ENCODE measurements at regions not wholly inside any gene's neighbourhood (a gene's known extent, or its start where the extent isn't known, plus 50 kb on each side); places are given as distances from the start of the nearest gene placed in this dataset.
A peak's percentile ranks its signal among the peaks of the same experiment; 100 is the strongest.

GRCh38 chr9:13587571-13587970 is 308.1 kb upstream of the MPDZ start:
- no peak for DNase-seq

- peak in 1 of 2 experiments; percentile 75 for DNase-seq
These were observed 307.3 kb upstream of the MPDZ start for GRCh38 chr9:13586587-13587374.

- no peak for DNase-seq
These were observed 301.3 kb upstream of the MPDZ start for GRCh38 chr9:13580760-13581159.

GRCh38 chr9:13580131-13580530 is 300.6 kb upstream of the MPDZ start:
- DNase-seq, result no peak

GRCh38 chr9:13576101-13576500 is 296.6 kb upstream of the MPDZ start:
- DNase-seq, result no peak

- DNase-seq, result no peak
These were observed 296.1 kb upstream of the MPDZ start for GRCh38 chr9:13575558-13575957.

- DNase-seq, result peak in 1 of 2 experiments; percentile 93
These were observed 290.8 kb upstream of the MPDZ start for GRCh38 chr9:13570068-13570974.

GRCh38 chr9:13569602-13570067 is 290.1 kb upstream of the MPDZ start:
- peak; percentile 100 for DNase-seq

- DNase-seq, result peak; percentile 100
These were observed 289.5 kb upstream of the MPDZ start for GRCh38 chr9:13568841-13569601.

- DNase-seq, result peak; percentile 92 to 99
These were observed 288.9 kb upstream of the MPDZ start for GRCh38 chr9:13568405-13568804.

GRCh38 chr9:13567833-13568232 is 288.3 kb upstream of the MPDZ start:
- no peak for DNase-seq

GRCh38 chr9:13557746-13558145 is 278.3 kb upstream of the MPDZ start:
- DNase-seq, result peak; percentile 97 to 98

- DNase-seq, result no peak
These were observed 277.2 kb upstream of the MPDZ start for GRCh38 chr9:13556656-13557055.

- peak in 1 of 2 experiments; percentile 73 for DNase-seq
These were observed 276.6 kb upstream of the MPDZ start for GRCh38 chr9:13555989-13556500.

GRCh38 chr9:13555516-13555915 is 276.0 kb upstream of the MPDZ start:
- DNase-seq, result no peak

GRCh38 chr9:13554626-13555025 is 275.1 kb upstream of the MPDZ start:
- DNase-seq, result no peak

- peak; percentile 84 to 91 for DNase-seq
These were observed 273.2 kb upstream of the MPDZ start for GRCh38 chr9:13552606-13553215.

- no peak for DNase-seq
These were observed 271.0 kb upstream of the MPDZ start for GRCh38 chr9:13550519-13550918.

- DNase-seq, result no peak
These were observed 269.0 kb upstream of the MPDZ start for GRCh38 chr9:13548535-13548934.

GRCh38 chr9:13535141-13535540 is 255.6 kb upstream of the MPDZ start:
- DNase-seq, result no peak

GRCh38 chr9:13534006-13534405 is 254.5 kb upstream of the MPDZ start:
- no peak for DNase-seq

- DNase-seq, result no peak
These were observed 252.9 kb upstream of the MPDZ start for GRCh38 chr9:13532407-13532806.

All from NCI-H446 (cell line).